HEK293 (cell line): ENCODE measurements at regions not wholly inside any gene's neighbourhood (a gene's known extent, or its start where the extent isn't known, plus 50 kb on each side); places are given as distances from the start of the nearest gene placed in this dataset.

Experiments used
- CTCF ChIA-PET: fragments of 350-600 bp; formaldehyde crosslinking; extraction: SDS; loops from one replicate; lab custom pipeline; 2021; ENCODE audit warnings: antibody characterized with exemption; lab: Yijun Ruan, JAX
- POLR2A ChIA-PET: fragments of 300-600 bp; formaldehyde crosslinking; extraction: SDS; loops from one replicate; lab custom pipeline; 2020; ENCODE audit warnings: antibody characterized with exemption, inconsistent platforms; lab: Yijun Ruan, JAX
- H3K27ac ChIP-seq: fragments of 200-500 bp; sonication (Bioruptor generic); 2 replicates; pipeline ENCODE4 v1.5.1; 2014; ENCODE audit warnings: low read depth, low read length, control low read depth, inconsistent platforms; ENCODE audit errors: extremely low read depth
- H3K36me3 ChIP-seq, 2 experiments: fragments of 200-500 bp in 1 of 2; sonication (Bioruptor generic) in 1 of 2; 1 replicate in 1 of 2; 2 replicates in 1 of 2; pipeline ENCODE4 v1.5.1; 2014 to 2017; ENCODE audit warnings: inconsistent platforms in 2 of 2, low read length in 2 of 2; ENCODE audit not compliant: control insufficient read depth in 2 of 2, insufficient read depth in 1 of 2
- H3K4me1 ChIP-seq: fragments of 200-500 bp; sonication (Bioruptor generic); 2 replicates; pipeline ENCODE4 v1.5.1; 2014; ENCODE audit warnings: mild to moderate bottlenecking, low read length, inconsistent platforms; ENCODE audit not compliant: control insufficient read depth, insufficient read depth
- H3K4me3 ChIP-seq: 2 replicates; pipeline ENCODE4 v1.5.1; 2011; ENCODE audit warnings: low read depth, mild to moderate bottlenecking, control low read depth, low read length, moderate library complexity
- H3K9me3 ChIP-seq: fragments of 200-500 bp; sonication (Bioruptor generic); 2 replicates; pipeline ENCODE4 v1.5.1; 2014; ENCODE audit warnings: low read depth, low read length, inconsistent platforms; ENCODE audit not compliant: control insufficient read depth, insufficient read depth
- AEBP2 ChIP-seq: fragments of 450-650 bp; formaldehyde crosslinking; IDR thresholded peaks from 2 replicates; pipeline ENCODE4 v1.5.1; 2016; ENCODE audit warnings: missing biosample characterization, missing genetic modification characterization, borderline replicate concordance
- HOXC10 ChIP-seq: sonication (generic); formaldehyde crosslinking; IDR thresholded peaks from 2 replicates; pipeline ENCODE4 v1.8.1; 2023; ENCODE audit warnings: mild to moderate bottlenecking, missing genetic modification reagents
- KLF10 ChIP-seq: fragments of 450-650 bp; IDR thresholded peaks from 2 replicates; pipeline ENCODE4 v1.5.1; 2018; ENCODE audit warnings: missing biosample characterization, mild to moderate bottlenecking, missing genetic modification characterization
- KLF9 ChIP-seq: fragments of 450-650 bp; formaldehyde crosslinking; IDR thresholded peaks from 2 replicates; pipeline ENCODE4 v1.5.1; 2016; ENCODE audit warnings: missing biosample characterization, missing genetic modification characterization, low read depth
- SP7 ChIP-seq: fragments of 450-650 bp; formaldehyde crosslinking; IDR thresholded peaks from 2 replicates; pipeline ENCODE4 v1.5.1; 2016; ENCODE audit warnings: missing biosample characterization, missing genetic modification characterization
- TCF7L2 ChIP-seq: IDR thresholded peaks from 2 replicates; pipeline ENCODE4 v1.6.1; 2011; ENCODE audit warnings: low read depth, mild to moderate bottlenecking, inconsistent platforms, low read length, moderate library complexity, borderline replicate concordance
- ZBTB49 ChIP-seq: fragments of 450-650 bp; formaldehyde crosslinking; IDR thresholded peaks from 2 replicates; pipeline ENCODE4 v1.5.1; 2016; ENCODE audit warnings: missing biosample characterization, missing genetic modification characterization, low read depth
- ZBTB7A ChIP-seq: fragments of 450-650 bp; formaldehyde crosslinking; IDR thresholded peaks from 2 replicates; pipeline ENCODE4 v1.5.1; 2016; ENCODE audit warnings: low read depth, missing biosample characterization, missing genetic modification characterization
- ZFP3 ChIP-seq: fragments of 450-650 bp; formaldehyde crosslinking; IDR thresholded peaks from 2 replicates; pipeline ENCODE4 v1.5.1; 2016; ENCODE audit warnings: low read depth, missing biosample characterization, missing genetic modification characterization
- ZNF175 ChIP-seq: fragments of 450-650 bp; formaldehyde crosslinking; IDR thresholded peaks from 2 replicates; pipeline ENCODE4 v1.5.1; 2016; ENCODE audit warnings: missing biosample characterization, missing genetic modification characterization
- ZNF202 ChIP-seq: fragments of 450-650 bp; formaldehyde crosslinking; IDR thresholded peaks from 2 replicates; pipeline ENCODE4 v1.5.1; 2016; ENCODE audit warnings: missing biosample characterization, missing genetic modification characterization, borderline replicate concordance
- ZNF24 ChIP-seq: fragments of 450-650 bp; formaldehyde crosslinking; IDR thresholded peaks from 2 replicates; pipeline ENCODE4 v1.5.1; 2016; ENCODE audit warnings: missing biosample characterization, missing genetic modification characterization
- ZNF558 ChIP-seq: fragments of 450-650 bp; formaldehyde crosslinking; IDR thresholded peaks from 2 replicates; pipeline ENCODE4 v1.5.1; 2016; ENCODE audit warnings: missing biosample characterization, missing genetic modification characterization
- ZNF561 ChIP-seq: fragments of 450-650 bp; IDR thresholded peaks from 2 replicates; pipeline ENCODE4 v1.5.1; 2018; ENCODE audit warnings: missing biosample characterization, missing genetic modification characterization, borderline replicate concordance
- ZNF660 ChIP-seq: fragments of 450-650 bp; IDR thresholded peaks from 2 replicates; pipeline ENCODE4 v1.5.1; 2018; ENCODE audit warnings: missing biosample characterization, mild to moderate bottlenecking, missing genetic modification characterization
- ZNF664 ChIP-seq: fragments of 450-650 bp; formaldehyde crosslinking; IDR thresholded peaks from 2 replicates; pipeline ENCODE4 v1.5.1; 2016; ENCODE audit warnings: missing biosample characterization, missing genetic modification characterization
- TF ChIP-seq, protein P1 (sequence below): fragments of 450-650 bp; formaldehyde crosslinking; IDR thresholded peaks from 2 replicates; pipeline ENCODE4 v1.5.1; 2016; ENCODE audit warnings: missing biosample characterization, missing genetic modification characterization
- TF ChIP-seq, protein P2 (sequence below): fragments of 450-650 bp; formaldehyde crosslinking; IDR thresholded peaks from 2 replicates; pipeline ENCODE4 v1.5.1; 2017; ENCODE audit warnings: missing biosample characterization, missing genetic modification characterization
- TF ChIP-seq, protein P3 (sequence below): fragments of 450-650 bp; formaldehyde crosslinking; IDR thresholded peaks from 2 replicates; pipeline ENCODE4 v1.5.1; 2017; ENCODE audit warnings: missing biosample characterization, missing genetic modification characterization
- TF ChIP-seq, protein P4 (sequence below): fragments of 450-650 bp; IDR thresholded peaks from 2 replicates; pipeline ENCODE4 v1.5.1; 2018; ENCODE audit warnings: missing biosample characterization, mild to moderate bottlenecking, missing genetic modification characterization

DNA sequence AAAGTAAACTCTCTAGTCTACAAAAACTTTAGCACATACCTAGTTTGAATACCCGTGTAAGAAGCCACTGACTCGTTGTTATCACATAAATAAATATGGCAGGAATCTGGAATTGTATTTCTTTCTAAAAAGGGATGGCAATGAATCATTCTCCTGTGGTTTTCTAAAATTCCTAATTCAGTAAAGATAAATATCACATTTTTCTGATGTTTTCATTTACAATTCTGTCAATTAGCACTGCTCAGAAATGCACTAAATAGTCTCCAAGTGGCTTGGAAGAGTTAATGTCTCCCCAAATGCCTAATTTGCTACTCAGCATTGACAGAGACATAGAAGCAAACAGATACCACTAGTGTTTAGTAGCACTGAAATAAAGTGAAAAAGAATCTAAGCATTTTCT, 547.7 kb upstream of the SLITRK1 start:
- H3K9me3 ChIP-seq, result no peaks in the 10 kb centered on the region
- H3K4me1 ChIP-seq, result no peaks in the 10 kb centered on the region
- no peak overlapping the region for H3K4me3 ChIP-seq
- H3K36me3 ChIP-seq, result no peaks in the 10 kb centered on the region
- TF ChIP-seq KLF10 (tag by site-specific recombination) (no peak), ZFP3 (tag by site-specific recombination) (no peak), TCF7L2 (no peak), AEBP2 (tag by site-specific recombination) (no peak), ZNF664 (tag by site-specific recombination) (no peak), ZBTB7A (tag by site-specific recombination) (no peak), ZNF660 (tag by site-specific recombination) (no peak), ZNF561 (no peak), ZBTB49 (tag by site-specific recombination) (no peak), SP7 (tag by site-specific recombination) (no peak), ZNF175 (no peak), HOXC10 (CRISPR knock-in tag) (no peak)
- TF ChIP-seq, protein P1, sequence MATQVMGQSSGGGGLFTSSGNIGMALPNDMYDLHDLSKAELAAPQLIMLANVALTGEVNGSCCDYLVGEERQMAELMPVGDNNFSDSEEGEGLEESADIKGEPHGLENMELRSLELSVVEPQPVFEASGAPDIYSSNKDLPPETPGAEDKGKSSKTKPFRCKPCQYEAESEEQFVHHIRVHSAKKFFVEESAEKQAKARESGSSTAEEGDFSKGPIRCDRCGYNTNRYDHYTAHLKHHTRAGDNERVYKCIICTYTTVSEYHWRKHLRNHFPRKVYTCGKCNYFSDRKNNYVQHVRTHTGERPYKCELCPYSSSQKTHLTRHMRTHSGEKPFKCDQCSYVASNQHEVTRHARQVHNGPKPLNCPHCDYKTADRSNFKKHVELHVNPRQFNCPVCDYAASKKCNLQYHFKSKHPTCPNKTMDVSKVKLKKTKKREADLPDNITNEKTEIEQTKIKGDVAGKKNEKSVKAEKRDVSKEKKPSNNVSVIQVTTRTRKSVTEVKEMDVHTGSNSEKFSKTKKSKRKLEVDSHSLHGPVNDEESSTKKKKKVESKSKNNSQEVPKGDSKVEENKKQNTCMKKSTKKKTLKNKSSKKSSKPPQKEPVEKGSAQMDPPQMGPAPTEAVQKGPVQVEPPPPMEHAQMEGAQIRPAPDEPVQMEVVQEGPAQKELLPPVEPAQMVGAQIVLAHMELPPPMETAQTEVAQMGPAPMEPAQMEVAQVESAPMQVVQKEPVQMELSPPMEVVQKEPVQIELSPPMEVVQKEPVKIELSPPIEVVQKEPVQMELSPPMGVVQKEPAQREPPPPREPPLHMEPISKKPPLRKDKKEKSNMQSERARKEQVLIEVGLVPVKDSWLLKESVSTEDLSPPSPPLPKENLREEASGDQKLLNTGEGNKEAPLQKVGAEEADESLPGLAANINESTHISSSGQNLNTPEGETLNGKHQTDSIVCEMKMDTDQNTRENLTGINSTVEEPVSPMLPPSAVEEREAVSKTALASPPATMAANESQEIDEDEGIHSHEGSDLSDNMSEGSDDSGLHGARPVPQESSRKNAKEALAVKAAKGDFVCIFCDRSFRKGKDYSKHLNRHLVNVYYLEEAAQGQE (tag by site-specific recombination), result no peak
- TF ChIP-seq, protein P2, sequence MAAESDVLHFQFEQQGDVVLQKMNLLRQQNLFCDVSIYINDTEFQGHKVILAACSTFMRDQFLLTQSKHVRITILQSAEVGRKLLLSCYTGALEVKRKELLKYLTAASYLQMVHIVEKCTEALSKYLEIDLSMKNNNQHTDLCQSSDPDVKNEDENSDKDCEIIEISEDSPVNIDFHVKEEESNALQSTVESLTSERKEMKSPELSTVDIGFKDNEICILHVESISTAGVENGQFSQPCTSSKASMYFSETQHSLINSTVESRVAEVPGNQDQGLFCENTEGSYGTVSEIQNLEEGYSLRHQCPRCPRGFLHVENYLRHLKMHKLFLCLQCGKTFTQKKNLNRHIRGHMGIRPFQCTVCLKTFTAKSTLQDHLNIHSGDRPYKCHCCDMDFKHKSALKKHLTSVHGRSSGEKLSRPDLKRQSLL (tag by site-specific recombination), result no peak
- TF ChIP-seq, protein P3, sequence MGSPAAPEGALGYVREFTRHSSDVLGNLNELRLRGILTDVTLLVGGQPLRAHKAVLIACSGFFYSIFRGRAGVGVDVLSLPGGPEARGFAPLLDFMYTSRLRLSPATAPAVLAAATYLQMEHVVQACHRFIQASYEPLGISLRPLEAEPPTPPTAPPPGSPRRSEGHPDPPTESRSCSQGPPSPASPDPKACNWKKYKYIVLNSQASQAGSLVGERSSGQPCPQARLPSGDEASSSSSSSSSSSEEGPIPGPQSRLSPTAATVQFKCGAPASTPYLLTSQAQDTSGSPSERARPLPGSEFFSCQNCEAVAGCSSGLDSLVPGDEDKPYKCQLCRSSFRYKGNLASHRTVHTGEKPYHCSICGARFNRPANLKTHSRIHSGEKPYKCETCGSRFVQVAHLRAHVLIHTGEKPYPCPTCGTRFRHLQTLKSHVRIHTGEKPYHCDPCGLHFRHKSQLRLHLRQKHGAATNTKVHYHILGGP (tag by site-specific recombination), result no peak
- TF ChIP-seq, all 188 proteins: peak for 0
- ChIA-PET POLR2A (no interaction called here), CTCF (no interaction called here)
- H3K27ac ChIP-seq, result no peak overlapping the region

DNA sequence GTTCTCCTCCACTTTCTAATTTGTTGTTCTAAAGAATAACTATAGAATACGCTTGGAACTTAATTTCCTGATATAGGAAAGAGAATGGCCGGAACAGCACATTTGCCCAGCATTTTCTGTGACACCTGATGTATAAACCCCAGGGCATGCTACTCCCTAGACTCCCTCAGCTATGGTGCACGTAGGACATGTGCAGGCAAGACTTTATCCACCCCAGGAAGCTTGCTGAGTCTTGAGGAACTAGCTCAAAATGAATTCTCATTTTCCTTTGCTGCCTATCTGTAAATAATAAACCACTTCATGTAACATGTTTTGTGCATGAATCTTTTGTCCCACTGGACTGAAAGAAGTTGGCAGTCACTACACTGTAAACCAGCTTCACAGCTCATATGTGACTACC, 535.8 kb upstream of the SLITRK1 start:
- no peak overlapping the region for H3K27ac ChIP-seq

More for the DNA sequence above, 535.8 kb upstream of the SLITRK1 start:
- ChIA-PET POLR2A (no interaction called here), CTCF (no interaction called here)
- no peaks in the 10 kb centered on the region for H3K4me1 ChIP-seq
- no peaks in the 10 kb centered on the region for H3K36me3 ChIP-seq
- no peak overlapping the region for H3K4me3 ChIP-seq
- TF ChIP-seq KLF9 (no peak), ZNF558 (tag by site-specific recombination) (no peak), ZNF202 (no peak), ZNF24 (tag by site-specific recombination) (no peak)
- TF ChIP-seq, protein P4, sequence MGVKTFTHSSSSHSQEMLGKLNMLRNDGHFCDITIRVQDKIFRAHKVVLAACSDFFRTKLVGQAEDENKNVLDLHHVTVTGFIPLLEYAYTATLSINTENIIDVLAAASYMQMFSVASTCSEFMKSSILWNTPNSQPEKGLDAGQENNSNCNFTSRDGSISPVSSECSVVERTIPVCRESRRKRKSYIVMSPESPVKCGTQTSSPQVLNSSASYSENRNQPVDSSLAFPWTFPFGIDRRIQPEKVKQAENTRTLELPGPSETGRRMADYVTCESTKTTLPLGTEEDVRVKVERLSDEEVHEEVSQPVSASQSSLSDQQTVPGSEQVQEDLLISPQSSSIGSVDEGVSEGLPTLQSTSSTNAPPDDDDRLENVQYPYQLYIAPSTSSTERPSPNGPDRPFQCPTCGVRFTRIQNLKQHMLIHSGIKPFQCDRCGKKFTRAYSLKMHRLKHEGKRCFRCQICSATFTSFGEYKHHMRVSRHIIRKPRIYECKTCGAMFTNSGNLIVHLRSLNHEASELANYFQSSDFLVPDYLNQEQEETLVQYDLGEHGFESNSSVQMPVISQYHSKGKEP (tag by site-specific recombination), result no peak
- no peaks in the 10 kb centered on the region for H3K9me3 ChIP-seq
